ENCODE measurements at regions not wholly inside any gene's neighbourhood (a gene's known extent, or its start where the extent isn't known, plus 50 kb on each side); places are given as distances from the start of the nearest gene placed in this dataset.
"Not testable (repeated sequence)": the region's sequence is repeated elsewhere in the genome, so short reads cannot be mapped to it uniquely, and the experiment has no call there.

DNA sequence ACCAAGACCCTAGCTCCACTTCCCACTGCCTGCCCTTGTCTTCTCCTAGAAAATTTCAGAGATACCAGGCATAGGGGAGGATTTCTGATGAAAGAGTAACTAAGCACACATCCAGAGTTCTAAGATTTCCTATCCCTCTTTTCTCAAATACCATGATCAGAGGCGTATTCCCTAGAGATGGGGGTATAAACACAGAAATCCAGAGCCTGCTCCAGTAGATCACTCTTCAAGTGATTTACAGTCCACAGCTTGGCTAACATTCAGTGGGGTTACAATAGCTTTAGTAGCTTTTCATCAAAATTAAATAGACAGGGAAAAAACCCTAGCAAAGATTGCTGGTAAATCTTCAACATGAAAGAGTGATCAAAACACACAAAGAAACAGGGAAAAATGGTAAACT is 800.7 kb upstream of the GRM7 start:
- no peak for DNase-seq

DNA sequence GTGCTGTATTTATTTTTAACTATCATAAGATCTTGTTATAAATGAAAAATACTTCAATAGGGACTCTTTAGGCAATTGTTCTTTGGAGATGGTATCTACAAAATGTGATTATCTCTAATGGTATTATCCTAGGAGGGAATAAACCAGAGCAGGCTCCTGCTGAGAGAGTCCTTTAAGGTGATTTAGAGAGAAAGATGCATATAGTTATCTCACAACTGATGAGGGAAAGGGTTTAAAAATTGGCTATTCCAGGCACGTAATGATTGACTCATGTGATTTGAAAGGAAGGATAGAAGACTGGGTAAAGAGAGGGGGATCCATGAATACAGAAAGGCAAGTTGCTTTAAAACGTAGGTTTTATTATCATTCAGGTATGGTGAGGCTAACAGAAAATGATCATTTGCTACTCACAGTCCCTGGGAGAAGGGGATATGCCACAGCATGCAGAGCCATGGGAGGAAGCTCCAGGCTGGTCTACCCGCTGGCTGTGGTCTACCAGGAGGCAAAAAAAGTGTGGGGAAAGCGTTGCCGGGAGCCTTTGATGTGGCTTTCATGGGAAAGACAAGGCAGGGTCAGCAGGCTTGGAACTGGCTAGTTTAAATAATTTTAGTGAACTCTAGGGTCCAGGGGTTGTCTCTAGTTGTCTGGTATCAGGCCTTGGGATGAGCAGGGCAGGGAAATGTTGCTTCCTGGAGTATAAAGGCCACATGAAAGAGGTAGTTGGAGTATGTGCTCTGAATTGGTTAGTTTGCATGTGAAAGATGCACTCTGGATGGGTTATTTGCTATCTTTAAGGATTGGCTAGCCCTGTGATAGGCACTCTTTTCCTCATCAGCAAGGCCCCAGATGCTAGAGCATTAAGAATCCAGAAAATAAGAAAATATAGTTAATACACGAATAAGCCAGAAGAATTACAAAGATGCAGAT is 798.4 kb upstream of the GRM7 start:
- DNase-seq: no peak

GRCh38 chr3:6066397-6066796 is 794.5 kb upstream of the GRM7 start:
- no peak for DNase-seq

GRCh38 chr3:6066868-6067578 is 793.9 kb upstream of the GRM7 start:
- DNase-seq: not testable (repeated sequence)

GRCh38 chr3:6074952-6075351 is 786.0 kb upstream of the GRM7 start:
- DNase-seq: no peak

GRCh38 chr3:6078436-6078835 is 782.5 kb upstream of the GRM7 start:
- DNase-seq: no peak

DNA sequence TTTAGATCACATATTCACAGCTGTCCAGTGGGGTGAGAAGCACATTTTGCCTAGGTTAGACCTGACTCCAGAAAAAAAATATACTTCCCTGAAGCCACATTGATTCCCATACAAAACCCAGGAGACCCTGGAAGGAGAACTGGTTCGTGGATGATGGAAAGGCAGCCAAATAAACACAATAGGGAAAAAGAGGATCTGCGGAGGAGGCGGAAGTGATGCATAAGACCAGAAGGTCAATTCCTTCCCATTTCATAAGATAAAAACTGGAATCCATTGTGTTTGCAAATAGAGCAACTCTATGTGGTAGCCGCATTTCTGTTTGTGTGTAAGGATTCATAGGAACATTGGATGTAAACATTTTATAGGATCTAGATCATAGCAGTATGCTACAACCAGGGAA is 781.9 kb upstream of the GRM7 start:
- no peak for DNase-seq

DNA sequence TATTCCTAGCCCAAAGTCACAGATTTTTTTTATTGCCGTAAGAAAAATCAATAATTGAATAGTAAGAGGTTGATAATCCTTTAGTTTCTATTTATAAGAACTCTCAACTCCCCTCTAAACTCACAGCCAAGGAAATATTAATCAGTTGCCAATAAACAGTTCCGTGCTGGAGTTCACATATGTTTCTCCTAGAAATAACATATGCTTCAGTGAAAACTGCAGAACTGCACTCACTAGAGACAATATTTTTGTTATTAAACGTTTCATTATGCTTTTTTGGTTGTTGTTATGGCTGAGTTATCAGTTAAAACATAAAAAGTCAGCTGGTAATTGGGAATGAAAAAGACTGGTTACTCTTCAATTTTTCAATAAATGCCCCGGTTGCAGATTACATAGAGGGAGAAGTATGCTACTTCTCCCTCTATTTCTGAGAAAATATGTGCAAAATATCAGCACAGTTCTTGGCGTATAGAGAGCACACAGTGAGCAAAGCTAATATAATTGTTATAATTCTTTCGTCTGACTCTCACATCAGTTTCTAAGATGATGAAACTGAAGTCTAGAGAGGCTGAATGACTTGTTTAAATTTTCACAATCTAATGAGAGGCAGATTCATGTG is 781.2 kb upstream of the GRM7 start:
- no peak for DNase-seq

- DNase-seq: no peak
Measured at GRCh38 chr3:6088433-6088832, 772.5 kb upstream of the GRM7 start.

DNA sequence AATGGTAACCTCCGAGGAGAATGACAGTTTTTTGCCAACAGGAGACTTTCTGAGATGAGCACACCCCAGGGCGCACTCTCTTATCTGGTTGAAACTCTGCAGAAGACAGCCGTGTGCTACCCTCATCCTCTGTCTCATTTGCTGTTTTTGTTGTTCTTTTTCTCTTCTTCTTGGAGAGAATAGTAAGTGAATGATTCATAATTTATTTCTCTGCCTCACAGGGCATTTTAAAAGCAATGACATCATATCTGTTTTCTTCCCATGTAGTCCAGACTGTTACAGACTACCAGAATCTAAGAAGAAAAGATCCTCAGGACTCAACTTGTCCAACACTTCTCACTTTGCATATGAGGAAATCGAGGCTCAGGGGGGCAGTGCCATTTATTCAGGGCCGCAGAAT is 771.1 kb upstream of the GRM7 start:
- no peak for DNase-seq

- no peak for DNase-seq
Measured at GRCh38 chr3:6091262-6091661, 769.7 kb upstream of the GRM7 start.

DNA sequence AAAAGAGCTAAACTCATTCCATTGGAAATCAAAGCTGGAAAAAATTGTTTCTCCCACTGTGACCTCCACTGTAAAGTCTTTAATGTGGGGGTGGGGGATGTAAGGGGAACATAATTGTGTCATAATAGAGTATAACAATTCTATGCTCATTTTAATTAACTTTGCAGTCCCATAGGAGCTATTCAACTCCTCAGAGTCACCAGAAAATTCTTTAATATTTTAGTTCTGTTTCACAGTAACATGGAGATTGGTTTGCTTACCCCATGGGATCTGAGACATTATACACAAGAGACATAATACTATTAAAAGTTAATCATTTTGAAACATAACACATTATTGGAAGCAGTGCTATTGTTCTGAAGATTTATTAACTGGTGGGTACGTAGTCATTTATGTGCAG is 765.9 kb upstream of the GRM7 start:
- DNase-seq: no peak

GRCh38 chr3:6097021-6097420 is 763.9 kb upstream of the GRM7 start:
- no peak for DNase-seq

DNA sequence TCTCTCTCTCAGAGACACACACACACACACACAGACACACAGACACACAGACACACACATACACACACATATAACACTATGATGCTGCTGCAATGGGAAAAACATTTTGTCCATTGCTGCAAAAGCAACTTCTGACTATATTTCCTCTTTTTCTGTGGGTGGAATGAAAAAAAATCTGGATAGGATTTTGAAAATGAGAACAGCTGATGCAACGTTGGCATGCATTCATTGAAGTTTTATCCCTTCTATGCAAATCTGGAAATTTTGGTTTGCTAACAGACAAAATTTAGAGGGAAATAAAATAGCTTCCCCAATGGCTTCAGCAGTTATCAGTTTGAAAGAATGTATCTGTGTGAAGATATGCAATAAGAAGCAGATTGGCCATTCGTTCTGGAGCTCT is 763.4 kb upstream of the GRM7 start:
- DNase-seq: no peak

DNA sequence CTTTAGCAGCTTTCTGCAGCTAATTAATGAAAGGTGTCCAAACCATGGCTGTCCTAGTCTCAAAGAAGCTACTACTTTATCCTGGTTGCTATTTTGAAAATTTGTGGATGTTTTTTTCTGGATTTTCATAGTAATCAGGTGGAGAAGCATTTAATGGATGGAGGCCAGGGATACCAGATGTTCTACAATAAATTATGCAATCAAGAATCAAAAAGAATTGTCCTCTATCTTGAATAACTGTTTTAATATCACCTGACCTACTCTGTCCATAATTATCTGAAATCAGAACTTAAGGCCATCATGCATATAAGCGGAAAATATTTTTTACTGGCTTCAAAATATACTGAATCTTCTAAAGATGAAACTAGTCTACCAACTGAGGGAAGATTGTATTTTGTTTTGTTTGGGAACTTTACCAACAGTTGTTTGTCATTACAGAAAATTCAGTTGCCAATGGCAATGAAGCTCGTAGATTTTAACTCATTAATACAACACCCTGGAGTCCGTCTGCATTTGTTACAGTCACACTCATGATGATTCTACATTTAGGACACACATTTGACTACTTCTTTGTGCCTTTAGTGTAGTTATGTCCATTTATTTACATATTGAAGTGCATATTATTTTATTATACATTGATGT is 762.3 kb upstream of the GRM7 start:
- no peak for DNase-seq

DNA sequence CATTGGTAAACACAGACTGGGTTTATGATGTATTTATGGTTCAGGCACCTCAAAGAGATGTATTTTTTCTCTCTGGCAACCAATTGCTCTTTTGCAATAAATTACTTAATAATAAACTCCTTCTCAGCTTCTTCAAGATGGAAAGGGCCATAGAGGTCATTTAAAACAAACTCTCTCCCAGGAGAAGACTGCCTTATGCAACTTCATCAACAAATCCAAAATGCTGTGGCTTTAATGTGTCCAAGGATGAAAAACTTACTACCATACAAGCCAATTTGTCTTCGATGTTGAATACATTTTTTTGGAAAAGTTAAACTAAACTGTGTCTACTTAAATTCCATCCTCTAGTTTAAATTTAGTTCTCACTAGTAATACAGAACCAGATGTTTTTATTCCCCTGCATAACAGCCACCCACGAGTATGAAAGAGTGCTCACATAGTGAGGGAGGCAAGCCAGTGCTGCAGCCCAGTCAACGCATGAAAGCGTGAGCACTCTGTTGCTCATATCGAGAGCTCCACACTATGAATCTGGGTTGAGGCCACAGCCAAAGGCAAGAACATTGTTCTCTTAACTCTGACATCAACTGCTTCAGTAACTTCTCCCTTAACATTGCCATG is 761.3 kb upstream of the GRM7 start:
- DNase-seq: no peak

GRCh38 chr3:6105187-6105586 is 755.7 kb upstream of the GRM7 start:
- no peak for DNase-seq

DNA sequence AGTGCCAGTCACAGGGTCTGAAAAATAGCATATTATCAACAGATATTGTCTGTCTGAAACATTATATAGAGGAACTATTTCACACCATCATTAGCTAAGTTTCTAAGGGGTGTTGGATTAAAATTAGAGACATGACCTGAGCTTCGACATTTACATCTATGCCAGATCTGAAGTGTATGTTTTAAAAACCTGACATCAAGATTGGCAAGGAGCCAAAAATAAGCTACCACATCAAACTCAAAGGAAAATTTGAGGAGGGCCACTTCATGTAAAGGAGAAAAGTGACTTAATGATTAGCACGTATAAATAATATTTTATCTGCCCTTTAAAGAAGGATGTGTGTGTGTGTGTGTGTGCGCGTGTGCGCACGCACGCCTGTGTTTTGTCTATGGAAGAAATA is 752.0 kb upstream of the GRM7 start:
- DNase-seq: no peak

DNA sequence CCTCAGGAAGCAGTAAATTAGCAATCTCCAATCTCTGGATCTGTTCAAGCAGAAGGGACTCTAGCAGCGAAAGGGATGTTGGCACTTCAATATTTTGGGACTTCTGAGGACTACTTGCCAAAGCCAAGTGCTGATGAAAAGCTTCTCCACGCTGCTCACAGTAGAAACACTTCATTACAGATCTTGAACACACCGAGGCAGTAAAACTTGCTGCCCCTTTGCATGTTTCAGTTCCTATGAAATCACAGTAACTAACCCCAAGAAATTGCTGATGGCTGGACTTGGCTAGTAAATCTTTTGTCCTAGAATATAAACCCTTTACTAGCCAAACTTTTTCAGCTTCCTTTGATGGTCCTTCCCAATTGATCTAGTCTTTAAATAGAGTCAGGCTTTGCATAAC is 750.5 kb upstream of the GRM7 start:
- no peak for DNase-seq

DNA sequence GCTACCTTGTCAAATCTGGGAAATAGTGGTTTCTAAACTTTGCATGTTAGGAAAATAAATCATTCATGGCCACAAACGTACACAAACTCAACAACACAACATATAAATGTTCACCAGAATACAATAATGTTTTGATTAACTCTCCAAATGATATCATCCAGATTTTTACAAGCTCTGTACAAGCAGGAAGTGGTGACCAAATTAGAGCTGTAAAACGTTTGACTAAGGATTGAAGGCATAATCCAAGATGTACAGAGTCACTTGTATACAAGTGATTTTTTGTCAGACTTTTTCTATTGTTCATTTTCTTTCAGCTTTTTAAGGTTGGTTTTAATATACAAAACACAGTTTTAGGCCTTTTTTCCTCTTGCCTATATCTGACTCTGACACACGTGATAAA is 748.4 kb upstream of the GRM7 start:
- no peak for DNase-seq

DNA sequence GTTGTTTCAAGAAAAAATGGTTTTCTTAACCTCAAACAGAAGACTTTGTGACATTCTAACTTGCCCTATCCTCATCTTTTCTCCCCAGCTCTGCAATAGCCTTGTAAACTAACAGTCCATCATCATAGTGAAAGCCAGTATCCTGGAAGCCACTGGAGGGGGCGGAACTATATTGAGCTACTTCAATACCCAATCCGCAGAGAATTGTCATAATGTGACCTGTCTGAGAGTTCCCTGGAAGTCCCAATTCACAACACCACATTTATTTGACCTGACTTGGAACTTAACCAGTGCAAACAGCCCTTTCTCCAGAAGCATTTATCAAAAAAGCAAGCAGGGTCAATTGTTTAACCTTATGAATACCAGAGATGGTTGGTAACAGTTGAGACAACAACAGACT is 747.6 kb upstream of the GRM7 start:
- no peak for DNase-seq

DNA sequence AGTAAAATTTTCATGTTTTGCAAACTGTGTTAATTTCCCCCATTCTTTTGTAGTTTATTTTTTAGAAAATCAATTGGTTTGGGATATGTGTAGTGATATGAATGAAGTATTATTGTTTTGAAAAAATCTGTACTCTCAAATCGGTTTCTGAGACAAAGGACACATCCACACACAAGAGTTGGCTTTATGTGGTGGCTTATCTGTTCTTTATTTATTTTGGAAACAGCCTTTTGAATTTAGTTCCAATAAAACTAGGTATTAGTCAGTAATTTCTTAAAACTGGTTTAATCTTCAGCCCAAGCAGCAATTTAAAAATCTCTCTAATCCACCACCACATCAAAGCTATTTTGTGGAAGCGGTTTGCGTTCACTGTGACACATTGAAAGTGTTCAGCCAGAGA is 741.5 kb upstream of the GRM7 start:
- DNase-seq: no peak

DNA sequence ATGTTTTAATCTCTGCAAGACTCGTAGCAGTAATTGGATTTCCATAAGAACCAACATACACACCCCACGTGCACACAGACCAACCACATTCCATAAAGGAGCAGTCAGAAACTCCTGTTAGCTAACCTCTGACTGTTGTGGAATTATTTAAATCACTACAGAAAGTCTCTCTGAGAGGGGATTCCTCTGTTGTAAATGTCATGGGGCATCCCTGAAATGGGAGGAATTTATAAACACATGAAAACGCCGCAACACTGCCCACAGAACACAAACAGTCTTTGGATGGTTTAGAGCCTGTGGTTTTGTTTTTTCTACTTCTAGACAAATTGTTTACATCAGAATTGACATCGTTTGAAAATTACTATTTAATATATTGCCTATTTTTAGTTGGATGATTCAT is 740.1 kb upstream of the GRM7 start:
- DNase-seq: no peak

All from activated CD8-positive, alpha-beta memory T cell treated with anti-CD3 and anti-CD28 coated beads, Interleukin-2, amount 50 U/mL, for 48 hours (primary cell).